ENCODE measurements at regions not wholly inside any gene's neighbourhood (a gene's known extent, or its start where the extent isn't known, plus 50 kb on each side); places are given as distances from the start of the nearest gene placed in this dataset.

- no peak for TF ChIP-seq CEBPB (IDR thresholded peaks at IDR 0.05; ENCODE audit: low read depth, low read length)
- no peak overlapping the region for H3K18ac ChIP-seq (ENCODE audit: low read depth, low read length)
- no peaks in the 10 kb centered on the region for H3K9me1 ChIP-seq (ENCODE audit: insufficient read depth, low read length)
- WGBS, 2 experiments (ENCODE audit: extremely low coverage in 2 of 2, insufficient read length in 1 of 2) = 100% methylated on average over 1 of the region's 4 CpGs; no CpG with 5 or more reads in 1 of the 2 experiments
- no peak overlapping the region for H4K91ac ChIP-seq (ENCODE audit: insufficient read depth, low read depth, low read length)
- no peak overlapping the region for H3K27ac ChIP-seq (ENCODE audit: insufficient read depth, low read length)
- no peak overlapping the region for H2BK20ac ChIP-seq (ENCODE audit: low read depth, low read length)
- intact Hi-C loops (cut with micrococcal nuclease) = loop anchor here (5.0 kb wide), 1 partner anchor 434 kb away; no protein-coding TSS in a partner anchor
- H2BK120ac ChIP-seq (ENCODE audit: low read depth, low read length) = no peak overlapping the region
- no peak overlapping the region for H3K4me3 ChIP-seq (ENCODE audit: insufficient read depth, low read depth, low read length)
- no peak overlapping the region for H4K5ac ChIP-seq (ENCODE audit: low read depth, low read length)
- ATAC-seq (ENCODE audit: low read depth) = no peak
- dilution Hi-C loops (cut with HindIII; ENCODE audit: low sequenced_read_pairs, unreplicated experiment) = no loop called here
- no peak overlapping the region for H3K56ac ChIP-seq (ENCODE audit: extremely low read depth, insufficient read depth, low read length)
- H3K14ac ChIP-seq (replicated peaks; ENCODE audit: low read depth, low read length) = no peak overlapping the region
- no peak overlapping the region for H2BK15ac ChIP-seq (ENCODE audit: low read depth, low read length)
- no peak overlapping the region for H3K23ac ChIP-seq (ENCODE audit: low read depth, low read length)
- no peaks in the 10 kb centered on the region for H3K4me1 ChIP-seq (ENCODE audit: control insufficient read depth, insufficient read depth, low read length)
- POLR2A ChIA-PET (ENCODE audit: unreplicated experiment) = no interaction called here
- BruUV-seq (replicated peaks) = no TSS peak
- no peaks in the 10 kb centered on the region for H3K79me1 ChIP-seq (ENCODE audit: low read depth in 1 of 2, low read length in 2 of 2)
- H3K9ac ChIP-seq (ENCODE audit: low read depth, low read length) = no peak overlapping the region
- no peak overlapping the region for H2AK5ac ChIP-seq (ENCODE audit: low read depth, low read length)
- no peaks in the 10 kb centered on the region for H3K9me3 ChIP-seq (ENCODE audit: control insufficient read depth, insufficient read depth, low read length)
- H3K4me2 ChIP-seq (ENCODE audit: low read depth, low read length) = no peak overlapping the region
- no peak overlapping the region for H4K8ac ChIP-seq (ENCODE audit: low read depth in 2 of 2, low read length in 2 of 2)
- CTCF ChIA-PET = no interaction called here
- no peaks in the 10 kb centered on the region for H4K20me1 ChIP-seq (ENCODE audit: insufficient read depth, low read length)
- no peak for DNase-seq
- H2AFZ ChIP-seq (replicated peaks; ENCODE audit: low read length, poor library complexity) = no peak overlapping the region
- peaks cover 2% of the 10 kb centered on the region for H3K27me3 ChIP-seq (ENCODE audit: control insufficient read depth, insufficient read depth, low read length)
- in situ Hi-C loops (cut with MboI; ENCODE audit: low sequenced_read_pairs) = no loop called here
- no peaks in the 10 kb centered on the region for H3K36me3 ChIP-seq (ENCODE audit: control insufficient read depth, insufficient read depth, low read length)
- no peak overlapping the region for H3K4ac ChIP-seq (ENCODE audit: low read depth, low read length)
- no peak overlapping the region for H2AK9ac ChIP-seq (replicated peaks; ENCODE audit: low read depth, low read length, poor library complexity)
- H2BK5ac ChIP-seq (ENCODE audit: low read depth, low read length, poor library complexity, severe bottlenecking) = no peak overlapping the region
Observed at GRCh38 chr5:109937951-109938350, 248.2 kb downstream of the MAN2A1 start.

All from IMR-90 (cell line).